Nephron progenitor cell (in vitro differentiated cells): ENCODE measurements at regions not wholly inside any gene's neighbourhood (a gene's known extent, or its start where the extent isn't known, plus 50 kb on each side); places are given as distances from the start of the nearest gene placed in this dataset.

Source experiments
- DNase-seq: peaks from one replicate; pipeline ENCODE4 v3.0.0; 2021
- H3K27ac Mint-ChIP-seq: 2 replicates; pipeline ENCODE4 v1.8.0; 2021; ENCODE audit warnings: mild to moderate bottlenecking, moderate library complexity, mixed read lengths
- H3K27me3 Mint-ChIP-seq: 2 replicates; pipeline ENCODE4 v1.8.0; 2021; ENCODE audit warnings: mild to moderate bottlenecking, low read depth, mixed read lengths; ENCODE audit not compliant: poor library complexity
- H3K36me3 Mint-ChIP-seq: 2 replicates; pipeline ENCODE4 v1.8.0; 2021; ENCODE audit warnings: low read depth, mixed read lengths
- H3K4me1 Mint-ChIP-seq: 2 replicates; pipeline ENCODE4 v1.8.0; 2021; ENCODE audit warnings: mixed read lengths
- H3K4me3 Mint-ChIP-seq: 2 replicates; pipeline ENCODE4 v1.8.0; 2021; ENCODE audit warnings: mild to moderate bottlenecking, moderate library complexity, mixed read lengths
- H3K9me3 Mint-ChIP-seq: 2 replicates; pipeline ENCODE4 v1.8.0; 2021; ENCODE audit warnings: mild to moderate bottlenecking, moderate library complexity, mixed read lengths
- TF ChIP-seq, protein P1 (sequence below): fragments of 200-600 bp; sonication (generic); IDR thresholded peaks from 2 replicates; pipeline ENCODE4 v1.5.0; 2021; ENCODE audit warnings: antibody characterized with exemption

DNA sequence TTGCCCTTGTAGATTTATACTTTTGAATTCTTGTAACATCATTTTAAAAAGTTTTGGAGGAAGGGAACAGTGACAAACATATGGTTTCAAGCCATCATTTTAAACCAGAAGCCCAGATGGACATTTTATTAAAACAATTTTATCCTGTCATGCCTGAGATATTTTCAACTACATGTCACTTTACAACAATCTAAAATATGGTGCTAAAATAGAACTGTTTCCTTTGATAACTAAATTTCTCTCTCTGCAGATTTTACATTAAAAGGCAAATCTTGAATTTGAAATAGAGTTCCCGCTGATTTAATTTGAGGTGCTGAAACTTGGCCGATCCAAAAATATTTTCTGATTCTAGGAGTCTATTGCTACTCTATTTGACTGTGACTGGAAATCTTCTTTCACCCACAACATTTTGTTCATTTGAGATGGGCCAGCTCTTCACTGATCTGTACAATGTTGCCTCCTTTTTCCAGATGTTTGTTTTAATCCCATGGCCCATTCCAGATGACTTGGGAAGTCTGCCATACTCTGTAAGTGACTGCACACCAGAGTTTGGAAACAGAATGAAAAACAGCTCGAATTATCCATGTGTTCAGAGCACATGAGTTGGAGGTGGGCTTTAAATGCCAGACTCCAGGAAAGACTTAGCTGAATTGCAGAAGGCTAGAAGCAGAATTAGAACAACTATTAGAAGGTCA, 402.5 kb downstream of the TMEM135 start:
- H3K9me3 Mint-ChIP-seq = no peaks in the 10 kb centered on the region
- no peaks in the 10 kb centered on the region for H3K36me3 Mint-ChIP-seq
- H3K4me1 Mint-ChIP-seq = peaks cover 29% of the 10 kb centered on the region
- H3K4me3 Mint-ChIP-seq = no peak overlapping the region
- DNase-seq = no peak
- no peak overlapping the region for H3K27ac Mint-ChIP-seq
- H3K27me3 Mint-ChIP-seq = peaks cover 3% of the 10 kb centered on the region
- TF ChIP-seq, protein P1, sequence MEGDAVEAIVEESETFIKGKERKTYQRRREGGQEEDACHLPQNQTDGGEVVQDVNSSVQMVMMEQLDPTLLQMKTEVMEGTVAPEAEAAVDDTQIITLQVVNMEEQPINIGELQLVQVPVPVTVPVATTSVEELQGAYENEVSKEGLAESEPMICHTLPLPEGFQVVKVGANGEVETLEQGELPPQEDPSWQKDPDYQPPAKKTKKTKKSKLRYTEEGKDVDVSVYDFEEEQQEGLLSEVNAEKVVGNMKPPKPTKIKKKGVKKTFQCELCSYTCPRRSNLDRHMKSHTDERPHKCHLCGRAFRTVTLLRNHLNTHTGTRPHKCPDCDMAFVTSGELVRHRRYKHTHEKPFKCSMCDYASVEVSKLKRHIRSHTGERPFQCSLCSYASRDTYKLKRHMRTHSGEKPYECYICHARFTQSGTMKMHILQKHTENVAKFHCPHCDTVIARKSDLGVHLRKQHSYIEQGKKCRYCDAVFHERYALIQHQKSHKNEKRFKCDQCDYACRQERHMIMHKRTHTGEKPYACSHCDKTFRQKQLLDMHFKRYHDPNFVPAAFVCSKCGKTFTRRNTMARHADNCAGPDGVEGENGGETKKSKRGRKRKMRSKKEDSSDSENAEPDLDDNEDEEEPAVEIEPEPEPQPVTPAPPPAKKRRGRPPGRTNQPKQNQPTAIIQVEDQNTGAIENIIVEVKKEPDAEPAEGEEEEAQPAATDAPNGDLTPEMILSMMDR = no peak

- TF ChIP-seq, protein P1 = no peak
- peaks cover 3% of the 10 kb centered on the region for H3K27me3 Mint-ChIP-seq
- peaks cover 36% of the 10 kb centered on the region for H3K4me1 Mint-ChIP-seq
- no peak overlapping the region for H3K27ac Mint-ChIP-seq
- H3K36me3 Mint-ChIP-seq = no peaks in the 10 kb centered on the region
- H3K4me3 Mint-ChIP-seq = no peak overlapping the region
- H3K9me3 Mint-ChIP-seq = no peaks in the 10 kb centered on the region
- DNase-seq = no peak
Measured at GRCh38 chr11:87438416-87438815, 400.7 kb downstream of the TMEM135 start.

GRCh38 chr11:87437844-87438223, 400.1 kb downstream of the TMEM135 start:
- peaks cover 40% of the 10 kb centered on the region for H3K4me1 Mint-ChIP-seq
- no peaks in the 10 kb centered on the region for H3K9me3 Mint-ChIP-seq
- DNase-seq = no peak
- no peaks in the 10 kb centered on the region for H3K36me3 Mint-ChIP-seq
- peak overlapping the region; percentile 38 for H3K27ac Mint-ChIP-seq
- TF ChIP-seq, protein P1 = no peak
- H3K4me3 Mint-ChIP-seq = no peak overlapping the region
- peaks cover 3% of the 10 kb centered on the region for H3K27me3 Mint-ChIP-seq

- Mint-ChIP-seq H3K27ac (peak overlapping the region; percentile 38), H3K36me3 (no peaks in the 10 kb centered on the region), H3K27me3 (peaks cover 3% of the 10 kb centered on the region), H3K9me3 (no peaks in the 10 kb centered on the region), H3K4me1 (peaks cover 43% of the 10 kb centered on the region), H3K4me3 (no peak overlapping the region)
- DNase-seq = no peak
- TF ChIP-seq, protein P1 = no peak
Measured at GRCh38 chr11:87437133-87437843, 399.6 kb downstream of the TMEM135 start.

DNA sequence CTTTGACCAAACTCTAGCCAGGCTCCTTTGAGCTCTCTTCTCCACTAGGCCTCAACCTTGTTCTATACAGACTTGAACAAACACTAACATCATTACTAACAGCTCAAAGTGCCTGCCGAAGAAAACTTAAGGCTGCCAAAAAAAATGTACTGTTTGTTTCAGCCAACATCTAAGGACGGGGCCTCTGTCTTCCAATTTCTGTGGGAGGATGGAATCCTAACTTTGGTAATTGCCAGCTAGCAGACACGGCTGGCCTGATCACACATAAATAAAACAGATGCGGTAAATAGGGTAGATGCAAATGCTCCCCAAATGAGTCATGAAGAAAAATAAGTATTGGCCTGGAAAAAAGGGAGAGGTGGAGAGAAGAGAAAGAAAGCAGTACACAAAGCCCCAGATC, 394.3 kb downstream of the TMEM135 start:
- no peak overlapping the region for H3K4me3 Mint-ChIP-seq
- H3K36me3 Mint-ChIP-seq = no peaks in the 10 kb centered on the region
- H3K9me3 Mint-ChIP-seq = no peaks in the 10 kb centered on the region
- TF ChIP-seq, protein P1 = no peak
- H3K27ac Mint-ChIP-seq = no peak overlapping the region
- H3K4me1 Mint-ChIP-seq = peaks cover 34% of the 10 kb centered on the region
- DNase-seq = no peak
- H3K27me3 Mint-ChIP-seq = peaks cover 2% of the 10 kb centered on the region
